Liver (tissue), 8 donors: ENCODE measurements at regions not wholly inside any gene's neighbourhood (a gene's known extent, or its start where the extent isn't known, plus 50 kb on each side); places are given as distances from the start of the nearest gene placed in this dataset.

Experiments
- DNase-seq: peaks from one replicate; pipeline ENCODE4 v3.0.0-alpha.2; 2017; ENCODE audit warnings: low spot score
- H3K27ac ChIP-seq, 2 donors: one replicate each; pipeline ENCODE4 v1.7.0; 2013; ENCODE audit warnings: inconsistent platforms in 2 of 2, low read length in 2 of 2, control low read depth in 1 of 2, low read depth in 1 of 2, mild to moderate bottlenecking in 1 of 2
- H3K27me3 ChIP-seq, 4 donors: one replicate each; pipeline versions ENCODE4 v1.6.1 to v1.7.0; 2013; ENCODE audit warnings: low read length in 3 of 4, inconsistent platforms in 1 of 4, mild to moderate bottlenecking in 1 of 4, moderate library complexity in 1 of 4; ENCODE audit not compliant: control insufficient read depth in 4 of 4, insufficient read depth in 4 of 4
- H3K36me3 ChIP-seq, 4 donors: one replicate each; pipeline versions ENCODE4 v1.6.1 to v1.7.0; 2013; ENCODE audit warnings: low read length in 3 of 4, mild to moderate bottlenecking in 3 of 4, low read depth in 1 of 4, moderate library complexity in 1 of 4; ENCODE audit not compliant: control insufficient read depth in 4 of 4, insufficient read depth in 3 of 4
- H3K4me1 ChIP-seq, 4 donors: one replicate each; pipeline versions ENCODE4 v1.6.1 to v1.7.0; 2013; ENCODE audit warnings: low read length in 3 of 4, mild to moderate bottlenecking in 3 of 4, moderate library complexity in 1 of 4; ENCODE audit not compliant: control insufficient read depth in 4 of 4, insufficient read depth in 4 of 4
- H3K4me3 ChIP-seq, 3 donors: one replicate each; pipeline versions ENCODE4 v1.6.1 to v1.7.0; 2013; ENCODE audit warnings: low read length in 3 of 3, control low read depth in 1 of 3, low read depth in 1 of 3, mild to moderate bottlenecking in 1 of 3
- H3K9ac ChIP-seq, 2 donors: one replicate each; pipeline ENCODE4 v1.7.0; 2013; ENCODE audit warnings: low read length in 2 of 2, mild to moderate bottlenecking in 2 of 2, moderate library complexity in 2 of 2, control low read depth in 1 of 2, low read depth in 1 of 2
- H3K9me3 ChIP-seq, 4 donors: one replicate each; pipeline versions ENCODE4 v1.6.1 to v1.7.0; 2013; ENCODE audit warnings: low read length in 3 of 4; ENCODE audit not compliant: control insufficient read depth in 4 of 4
- ATF3 ChIP-seq: IDR thresholded peaks from 2 replicates; pipeline ENCODE4 v1.6.1; 2016; ENCODE audit warnings: antibody characterized with exemption
- EGR1 ChIP-seq, 2 donors: IDR thresholded peaks; 2 replicates each; pipeline ENCODE4 v1.6.1; 2016 to 2018; ENCODE audit warnings: antibody characterized with exemption in 2 of 2, low read depth in 2 of 2
- FOXA1 ChIP-seq: IDR thresholded peaks from 2 replicates; pipeline ENCODE4 v1.6.1; 2016; ENCODE audit warnings: antibody characterized with exemption
- FOXA2 ChIP-seq: IDR thresholded peaks from 2 replicates; pipeline ENCODE4 v1.6.1; 2016; ENCODE audit warnings: antibody characterized with exemption
- GABPA ChIP-seq, 2 donors: IDR thresholded peaks in 1 of 2; conservative IDR thresholded peaks in 1 of 2; 2 replicates each; pipeline ENCODE4 v1.6.1; 2016; ENCODE audit warnings: antibody characterized with exemption in 2 of 2, mild to moderate bottlenecking in 1 of 2, moderate library complexity in 1 of 2
- HNF4A ChIP-seq, 2 donors: conservative IDR thresholded peaks; 2 replicates each; pipeline ENCODE4 v1.6.1; 2016; ENCODE audit warnings: antibody characterized with exemption in 2 of 2, mild to moderate bottlenecking in 2 of 2
- HNF4G ChIP-seq: IDR thresholded peaks from 2 replicates; pipeline ENCODE4 v1.6.1; 2016; ENCODE audit warnings: antibody characterized with exemption
- JUND ChIP-seq, 2 donors: IDR thresholded peaks; 2 replicates each; pipeline ENCODE4 v1.6.1; 2016; ENCODE audit warnings: antibody characterized with exemption in 2 of 2
- MAX ChIP-seq: IDR thresholded peaks from 2 replicates; pipeline ENCODE4 v1.6.1; 2016; ENCODE audit warnings: antibody characterized with exemption
- NR2F2 ChIP-seq: IDR thresholded peaks from 2 replicates; pipeline ENCODE4 v1.6.1; 2016; ENCODE audit warnings: antibody characterized with exemption
- RAD21 ChIP-seq, 2 donors: IDR thresholded peaks; 2 replicates each; pipeline ENCODE4 v1.6.1; 2016; ENCODE audit warnings: antibody characterized with exemption in 2 of 2, mild to moderate bottlenecking in 2 of 2
- REST ChIP-seq: IDR thresholded peaks from 2 replicates; pipeline ENCODE4 v1.6.1; 2016; ENCODE audit warnings: antibody characterized with exemption, mild to moderate bottlenecking
- RXRA ChIP-seq, 2 donors: IDR thresholded peaks; 2 replicates each; pipeline ENCODE4 v1.6.1; 2017 to 2018; ENCODE audit warnings: antibody characterized with exemption in 2 of 2, mild to moderate bottlenecking in 1 of 2
- SP1 ChIP-seq: IDR thresholded peaks from 2 replicates; pipeline ENCODE4 v1.6.1; 2018; ENCODE audit warnings: antibody characterized with exemption, mild to moderate bottlenecking
- TAF1 ChIP-seq: conservative IDR thresholded peaks from 2 replicates; pipeline ENCODE4 v1.6.1; 2016; ENCODE audit warnings: antibody characterized with exemption, mild to moderate bottlenecking
- YY1 ChIP-seq: IDR thresholded peaks from 2 replicates; pipeline ENCODE4 v1.6.1; 2016; ENCODE audit warnings: antibody characterized with exemption, mild to moderate bottlenecking
- ZBTB33 ChIP-seq: IDR thresholded peaks from 2 replicates; pipeline ENCODE4 v1.6.1; 2016; ENCODE audit warnings: antibody characterized with exemption
- WGBS: extraction: QIAGEN DNeasy Blood & Tissue Kit; methylation state at CpG from one replicate; pipeline ENCODE4 v1.1.7; 2013; 5-methylcytosine and 5-hydroxymethylcytosine counted together
- TF ChIP-seq, protein P1 (sequence below): fragments of 150-350 bp; IDR thresholded peaks from 2 replicates; pipeline ENCODE4 v1.5.1; 2017; ENCODE audit warnings: improper control_type of control experiment, low read depth, low read length; ENCODE audit not compliant: missing input control
- donor health status: healthy.
- donor health status: healthy.
- donor health status: healthy.
- donor health status: healthy.
- donor health status: healthy.

DNA sequence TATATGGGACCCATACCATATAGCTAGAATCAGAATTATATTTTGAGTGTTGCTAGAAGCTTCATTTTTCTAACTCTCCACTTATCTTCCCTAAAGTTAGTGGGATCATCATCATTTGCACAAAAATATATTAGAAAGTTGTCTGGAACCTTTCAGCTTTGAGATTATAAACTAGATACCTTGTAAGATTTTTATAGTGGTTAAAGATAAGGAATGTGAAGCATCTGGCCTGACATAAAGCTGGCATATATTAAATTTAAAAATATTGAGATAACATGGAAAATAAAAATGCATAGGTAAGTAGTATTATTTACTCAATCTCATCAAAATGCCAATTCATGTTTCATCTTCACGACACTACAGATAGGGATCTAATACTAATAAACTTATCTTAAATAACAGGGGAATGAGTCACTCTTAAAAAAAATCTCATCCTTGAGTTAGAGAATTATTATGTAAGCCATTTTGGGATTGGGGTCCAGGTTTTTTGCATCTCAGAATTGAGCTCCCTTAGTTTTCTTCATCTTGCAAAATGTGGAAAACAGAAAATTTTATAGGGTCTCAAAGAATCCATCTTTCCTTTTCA, 318.5 kb downstream of the KCNC2 start:
- no peak overlapping the region for H3K4me3 ChIP-seq
- no peak for DNase-seq
- 78% methylated on average over 1 of the region's 1 CpG for WGBS
- no peak for TF ChIP-seq SP1
- no peak for TF ChIP-seq HNF4G
- no peak for TF ChIP-seq EGR1 (IDR thresholded peaks at IDR 0.05; ENCODE audit: low read depth in 2 of 2)
- no peak for TF ChIP-seq NR2F2
- no peak for TF ChIP-seq FOXA2
- TF ChIP-seq JUND (IDR thresholded peaks at IDR 0.05): no peak
- TF ChIP-seq RXRA (IDR thresholded peaks at IDR 0.05): no peak
- no peak for TF ChIP-seq MAX
- no peak for TF ChIP-seq RAD21 (IDR thresholded peaks at IDR 0.05)
- no peak for TF ChIP-seq FOXA1
- no peaks in the 10 kb centered on the region for H3K27me3 ChIP-seq
- H3K9ac ChIP-seq: no peak overlapping the region
- H3K9me3 ChIP-seq: no peaks in the 10 kb centered on the region
- no peaks in the 10 kb centered on the region for H3K4me1 ChIP-seq
- no peak overlapping the region for H3K27ac ChIP-seq
- no peaks in the 10 kb centered on the region for H3K36me3 ChIP-seq

- no peak for TF ChIP-seq GABPA (IDR thresholded peaks at IDR 0.05 in 1 of 2, conservative IDR thresholded peaks at IDR 0.05 in 1 of 2)
- TF ChIP-seq YY1: no peak
- TF ChIP-seq MAX: no peak
- no peak for TF ChIP-seq HNF4G
- TF ChIP-seq EGR1 (IDR thresholded peaks at IDR 0.05; ENCODE audit: low read depth in 2 of 2): no peak
- TF ChIP-seq, protein P1, sequence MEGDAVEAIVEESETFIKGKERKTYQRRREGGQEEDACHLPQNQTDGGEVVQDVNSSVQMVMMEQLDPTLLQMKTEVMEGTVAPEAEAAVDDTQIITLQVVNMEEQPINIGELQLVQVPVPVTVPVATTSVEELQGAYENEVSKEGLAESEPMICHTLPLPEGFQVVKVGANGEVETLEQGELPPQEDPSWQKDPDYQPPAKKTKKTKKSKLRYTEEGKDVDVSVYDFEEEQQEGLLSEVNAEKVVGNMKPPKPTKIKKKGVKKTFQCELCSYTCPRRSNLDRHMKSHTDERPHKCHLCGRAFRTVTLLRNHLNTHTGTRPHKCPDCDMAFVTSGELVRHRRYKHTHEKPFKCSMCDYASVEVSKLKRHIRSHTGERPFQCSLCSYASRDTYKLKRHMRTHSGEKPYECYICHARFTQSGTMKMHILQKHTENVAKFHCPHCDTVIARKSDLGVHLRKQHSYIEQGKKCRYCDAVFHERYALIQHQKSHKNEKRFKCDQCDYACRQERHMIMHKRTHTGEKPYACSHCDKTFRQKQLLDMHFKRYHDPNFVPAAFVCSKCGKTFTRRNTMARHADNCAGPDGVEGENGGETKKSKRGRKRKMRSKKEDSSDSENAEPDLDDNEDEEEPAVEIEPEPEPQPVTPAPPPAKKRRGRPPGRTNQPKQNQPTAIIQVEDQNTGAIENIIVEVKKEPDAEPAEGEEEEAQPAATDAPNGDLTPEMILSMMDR: no peak
- TF ChIP-seq ZBTB33: no peak
- TF ChIP-seq JUND (IDR thresholded peaks at IDR 0.05): no peak
- no peak for TF ChIP-seq NR2F2
- no peak for TF ChIP-seq FOXA2
- TF ChIP-seq RXRA (IDR thresholded peaks at IDR 0.05): no peak
- TF ChIP-seq ATF3: no peak
- no peak for TF ChIP-seq REST
- TF ChIP-seq HNF4A (conservative IDR thresholded peaks at IDR 0.05): no peak
- no peak for TF ChIP-seq FOXA1
- no peak for TF ChIP-seq TAF1
- TF ChIP-seq SP1: no peak
- no peaks in the 10 kb centered on the region for H3K9me3 ChIP-seq
- 76% methylated on average over 4 of the region's 4 CpGs for WGBS
- no peak overlapping the region for H3K27ac ChIP-seq
- no peak overlapping the region for H3K9ac ChIP-seq
- no peaks in the 10 kb centered on the region for H3K27me3 ChIP-seq
- H3K36me3 ChIP-seq: no peaks in the 10 kb centered on the region
- no peaks in the 10 kb centered on the region for H3K4me1 ChIP-seq
- DNase-seq: no peak
- H3K4me3 ChIP-seq: no peak overlapping the region
Measured at GRCh38 chr12:74892057-74892633, 317.5 kb downstream of the KCNC2 start.
